NB4 (cell line): ENCODE measurements at regions not wholly inside any gene's neighbourhood (a gene's known extent, or its start where the extent isn't known, plus 50 kb on each side); places are given as distances from the start of the nearest gene placed in this dataset.

Experiments used
- DNase-seq: peaks from one replicate; pipeline ENCODE4 v3.0.0; 2010; ENCODE audit warnings: low read depth
- H3K4me3 ChIP-seq: one replicate; pipeline ENCODE4 v1.5.1; 2011; ENCODE audit warnings: mild to moderate bottlenecking, low read depth, low read length, moderate library complexity
- MYC ChIP-seq: IDR thresholded peaks from 2 replicates; pipeline ENCODE4 v1.6.1; 2011; ENCODE audit warnings: low read depth, low read length
- POLR2A ChIP-seq: IDR thresholded peaks from 2 replicates; pipeline ENCODE4 v1.6.1; 2011; ENCODE audit warnings: mild to moderate bottlenecking; ENCODE audit not compliant: insufficient read length; ENCODE audit errors: extremely low read depth
- TF ChIP-seq, protein P1 (sequence below): IDR thresholded peaks from one replicate; pipeline ENCODE4 v1.5.1; 2012; ENCODE audit warnings: low read depth, low read length
- TF ChIP-seq, protein P2 (sequence below): IDR thresholded peaks from 2 replicates; pipeline ENCODE4 v1.6.1; 2011; ENCODE audit warnings: low read depth, low read length

GRCh38 chr4:15145709-15146108 lies 143.4 kb downstream of the CPEB2 start:
- no peak overlapping the region for H3K4me3 ChIP-seq
- TF ChIP-seq, protein P1, sequence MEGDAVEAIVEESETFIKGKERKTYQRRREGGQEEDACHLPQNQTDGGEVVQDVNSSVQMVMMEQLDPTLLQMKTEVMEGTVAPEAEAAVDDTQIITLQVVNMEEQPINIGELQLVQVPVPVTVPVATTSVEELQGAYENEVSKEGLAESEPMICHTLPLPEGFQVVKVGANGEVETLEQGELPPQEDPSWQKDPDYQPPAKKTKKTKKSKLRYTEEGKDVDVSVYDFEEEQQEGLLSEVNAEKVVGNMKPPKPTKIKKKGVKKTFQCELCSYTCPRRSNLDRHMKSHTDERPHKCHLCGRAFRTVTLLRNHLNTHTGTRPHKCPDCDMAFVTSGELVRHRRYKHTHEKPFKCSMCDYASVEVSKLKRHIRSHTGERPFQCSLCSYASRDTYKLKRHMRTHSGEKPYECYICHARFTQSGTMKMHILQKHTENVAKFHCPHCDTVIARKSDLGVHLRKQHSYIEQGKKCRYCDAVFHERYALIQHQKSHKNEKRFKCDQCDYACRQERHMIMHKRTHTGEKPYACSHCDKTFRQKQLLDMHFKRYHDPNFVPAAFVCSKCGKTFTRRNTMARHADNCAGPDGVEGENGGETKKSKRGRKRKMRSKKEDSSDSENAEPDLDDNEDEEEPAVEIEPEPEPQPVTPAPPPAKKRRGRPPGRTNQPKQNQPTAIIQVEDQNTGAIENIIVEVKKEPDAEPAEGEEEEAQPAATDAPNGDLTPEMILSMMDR = no peak
- TF ChIP-seq POLR2A (no peak), MYC (no peak)
- TF ChIP-seq, protein P2, sequence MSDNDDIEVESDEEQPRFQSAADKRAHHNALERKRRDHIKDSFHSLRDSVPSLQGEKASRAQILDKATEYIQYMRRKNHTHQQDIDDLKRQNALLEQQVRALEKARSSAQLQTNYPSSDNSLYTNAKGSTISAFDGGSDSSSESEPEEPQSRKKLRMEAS = no peak

DNA sequence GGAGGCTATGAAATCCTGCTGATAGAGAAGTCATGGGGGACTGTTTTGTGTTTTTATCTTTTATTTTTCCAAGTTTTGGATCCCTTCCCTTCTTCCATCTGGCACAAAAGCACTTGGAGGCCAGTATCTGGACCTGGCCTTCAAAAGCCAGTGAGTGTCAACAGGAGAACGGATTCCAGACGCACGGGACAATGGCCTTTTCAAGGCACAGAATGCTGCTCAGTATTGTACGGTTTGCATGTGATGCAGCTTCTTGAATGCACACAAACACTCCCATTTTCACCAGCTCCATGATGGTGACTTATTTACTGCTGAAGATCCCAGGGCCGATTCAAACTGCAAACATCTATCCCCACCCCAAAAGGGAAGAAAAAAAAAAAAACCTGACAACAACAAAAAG lies 145.4 kb downstream of the CPEB2 start:
- H3K4me3 ChIP-seq = no peak overlapping the region
- no peak for DNase-seq

More at GRCh38 chr4:15145709-15146108, 143.4 kb downstream of the CPEB2 start:
- no peak for DNase-seq

GRCh38 chr4:15148199-15148598 lies 145.9 kb downstream of the CPEB2 start:
- DNase-seq = no peak
- no peak overlapping the region for H3K4me3 ChIP-seq
- TF ChIP-seq, protein P2 = no peak
- no peak for TF ChIP-seq MYC
- TF ChIP-seq POLR2A = no peak
- TF ChIP-seq, protein P1 = no peak

More for the DNA sequence above, 145.4 kb downstream of the CPEB2 start:
- no peak for TF ChIP-seq MYC
- TF ChIP-seq, protein P2 = no peak
- TF ChIP-seq, protein P1 = no peak

DNA sequence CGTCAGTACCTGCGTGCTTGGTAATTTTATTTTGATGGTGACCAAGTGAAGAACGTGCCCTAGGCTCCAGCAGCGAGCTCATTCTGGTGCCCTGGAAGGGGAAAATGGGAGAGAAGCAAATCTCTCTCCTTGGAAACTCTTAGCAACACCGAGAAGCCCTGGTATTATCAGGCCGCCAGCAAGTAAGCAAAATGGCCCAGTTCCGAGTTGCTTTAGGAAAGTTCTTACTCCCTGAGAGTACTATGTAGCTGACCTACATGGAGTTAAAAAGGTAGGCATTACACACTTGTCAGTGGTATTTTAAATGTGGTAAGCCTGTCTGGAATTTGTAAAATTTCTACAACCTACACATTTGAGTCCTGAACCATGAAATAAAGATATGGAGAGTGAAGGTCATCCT lies 146.4 kb downstream of the CPEB2 start:
- TF ChIP-seq, protein P2 = no peak
- TF ChIP-seq MYC = no peak
- TF ChIP-seq POLR2A = no peak
- TF ChIP-seq, protein P1 = no peak
- no peak overlapping the region for H3K4me3 ChIP-seq
- DNase-seq = no peak

DNA sequence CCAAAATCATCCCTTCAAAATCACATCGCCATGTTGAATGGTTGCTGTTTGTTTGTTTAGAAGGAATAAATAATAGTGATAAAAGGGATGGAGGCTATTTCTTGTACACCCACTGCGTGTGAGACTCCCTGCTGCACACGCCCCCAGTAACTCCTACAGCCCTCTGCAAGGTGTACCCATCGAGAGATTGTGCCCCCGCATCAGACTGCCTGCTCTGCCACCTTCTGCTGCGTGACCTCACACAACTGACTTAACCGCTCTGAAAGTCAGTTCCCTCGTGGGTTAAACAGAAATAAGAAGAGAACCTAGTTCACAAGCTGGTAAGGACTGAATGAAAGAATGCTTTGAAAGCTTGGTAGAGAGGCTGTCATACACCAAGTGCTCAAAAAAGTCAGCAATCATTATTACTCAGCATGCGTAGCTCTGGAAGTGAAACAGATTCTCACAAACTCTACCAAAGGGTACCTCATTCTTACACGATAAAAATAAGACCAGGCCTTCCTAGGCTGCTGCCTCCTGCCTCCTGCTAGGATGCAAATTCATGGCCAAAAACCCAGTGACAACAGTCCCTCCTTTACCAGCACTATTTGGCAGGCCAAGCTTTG lies 147.1 kb downstream of the CPEB2 start:
- TF ChIP-seq, protein P2 = no peak
- TF ChIP-seq POLR2A (no peak), MYC (no peak)
- TF ChIP-seq, protein P1 = no peak
- no peak overlapping the region for H3K4me3 ChIP-seq
- DNase-seq = no peak
